D721Med (cell line): ENCODE measurements at regions not wholly inside any gene's neighbourhood (a gene's known extent, or its start where the extent isn't known, plus 50 kb on each side); places are given as distances from the start of the nearest gene placed in this dataset.

Experiments used
- DNase-seq: peaks from one replicate; pipeline ENCODE4 v3.0.0; 2011; ENCODE audit warnings: low spot score; ENCODE audit not compliant: insufficient read length
- FAIRE-seq: peaks from 2 replicates; lab custom pipeline; 2011; peaks lifted over from hg19 to GRCh38; lab: Jason Lieb, UNC
- TF ChIP-seq, protein P1 (sequence below): IDR thresholded peaks from 2 replicates; pipeline ENCODE4 v1.5.1; 2012; ENCODE audit warnings: mild to moderate bottlenecking, control low read depth; ENCODE audit not compliant: insufficient read depth; ENCODE audit errors: missing control alignments

DNA sequence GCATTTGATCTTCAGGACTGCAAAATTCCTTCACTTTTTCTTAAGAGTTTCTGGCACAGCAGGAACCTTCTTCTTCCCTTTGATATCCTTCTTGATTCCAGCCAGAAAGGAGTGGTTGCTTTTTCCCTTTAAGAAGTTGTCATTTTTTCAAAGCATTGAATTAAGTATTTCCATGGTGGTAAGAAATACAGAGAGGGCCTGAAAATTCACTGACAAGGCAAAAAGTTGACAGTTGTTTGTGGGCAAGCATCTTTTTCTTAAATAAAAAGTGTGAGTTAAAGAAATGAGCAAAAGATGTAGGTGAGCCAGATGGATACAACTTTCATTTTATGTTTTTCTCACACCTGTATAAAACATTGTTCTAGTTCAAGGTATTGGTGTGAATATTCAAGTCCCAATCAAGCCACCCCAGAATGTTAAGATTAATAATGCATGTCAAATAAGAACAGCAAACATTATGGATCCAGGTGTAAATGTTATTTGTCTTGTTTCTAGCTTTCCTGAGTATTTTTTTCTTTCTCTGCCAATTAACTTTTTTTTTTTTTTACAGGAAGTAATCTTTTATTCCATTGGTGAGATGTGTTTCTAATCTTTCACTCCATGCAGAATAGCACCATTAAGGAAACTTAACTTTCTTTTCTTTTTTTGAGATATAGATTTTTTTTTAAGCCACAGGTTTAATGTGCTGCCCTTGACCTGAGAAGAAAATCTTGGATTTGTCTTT lies 334.3 kb upstream of the SEMA3A start:
- TF ChIP-seq, protein P1, sequence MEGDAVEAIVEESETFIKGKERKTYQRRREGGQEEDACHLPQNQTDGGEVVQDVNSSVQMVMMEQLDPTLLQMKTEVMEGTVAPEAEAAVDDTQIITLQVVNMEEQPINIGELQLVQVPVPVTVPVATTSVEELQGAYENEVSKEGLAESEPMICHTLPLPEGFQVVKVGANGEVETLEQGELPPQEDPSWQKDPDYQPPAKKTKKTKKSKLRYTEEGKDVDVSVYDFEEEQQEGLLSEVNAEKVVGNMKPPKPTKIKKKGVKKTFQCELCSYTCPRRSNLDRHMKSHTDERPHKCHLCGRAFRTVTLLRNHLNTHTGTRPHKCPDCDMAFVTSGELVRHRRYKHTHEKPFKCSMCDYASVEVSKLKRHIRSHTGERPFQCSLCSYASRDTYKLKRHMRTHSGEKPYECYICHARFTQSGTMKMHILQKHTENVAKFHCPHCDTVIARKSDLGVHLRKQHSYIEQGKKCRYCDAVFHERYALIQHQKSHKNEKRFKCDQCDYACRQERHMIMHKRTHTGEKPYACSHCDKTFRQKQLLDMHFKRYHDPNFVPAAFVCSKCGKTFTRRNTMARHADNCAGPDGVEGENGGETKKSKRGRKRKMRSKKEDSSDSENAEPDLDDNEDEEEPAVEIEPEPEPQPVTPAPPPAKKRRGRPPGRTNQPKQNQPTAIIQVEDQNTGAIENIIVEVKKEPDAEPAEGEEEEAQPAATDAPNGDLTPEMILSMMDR: no peak
- DNase-seq (no peak), FAIRE-seq (no peak)

DNA sequence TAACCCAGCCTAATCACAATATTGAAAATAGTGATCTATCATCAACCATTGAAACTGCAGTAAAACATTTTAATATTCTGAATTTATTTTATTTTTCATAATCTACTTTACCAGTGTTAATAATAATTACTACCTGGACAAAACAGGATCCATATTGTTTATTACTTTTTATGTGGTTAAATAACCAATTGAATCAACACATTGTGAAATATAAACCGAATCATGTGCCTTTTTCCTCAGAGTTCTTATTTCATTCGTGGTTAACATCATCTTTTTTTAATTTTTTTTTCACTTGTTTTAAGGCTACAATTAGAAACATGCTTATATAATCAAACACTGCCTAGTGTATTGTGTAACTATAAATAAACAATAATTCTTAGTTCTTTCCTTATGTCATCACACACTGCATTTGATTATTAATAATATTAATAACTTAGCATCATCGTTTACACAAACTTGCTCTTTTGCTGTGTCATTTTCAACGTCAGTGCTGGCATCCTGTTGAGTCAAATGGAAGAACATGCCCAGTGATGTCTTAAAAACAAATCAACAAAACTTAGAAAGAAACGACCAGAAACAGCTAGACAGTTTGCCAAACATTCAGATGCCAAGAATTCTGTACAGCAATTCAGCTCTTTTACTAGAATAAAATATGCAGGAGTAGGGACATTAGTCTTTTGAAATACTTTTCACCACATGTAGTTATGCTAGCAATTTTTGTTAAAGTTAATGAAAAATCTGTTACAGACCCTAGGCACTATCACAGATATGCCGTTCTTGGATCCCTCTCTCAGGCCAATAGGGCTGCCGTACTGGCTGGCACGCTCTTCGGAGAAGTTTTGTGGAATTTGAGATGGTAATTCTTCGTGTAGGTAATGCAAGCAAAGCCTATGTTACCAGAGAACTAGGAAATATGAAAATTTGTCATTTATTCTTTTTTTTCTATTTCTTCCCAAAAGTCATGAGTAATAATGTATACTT lies 330.4 kb upstream of the SEMA3A start:
- FAIRE-seq: no peak
- TF ChIP-seq, protein P1: no peak
- DNase-seq: no peak

DNA sequence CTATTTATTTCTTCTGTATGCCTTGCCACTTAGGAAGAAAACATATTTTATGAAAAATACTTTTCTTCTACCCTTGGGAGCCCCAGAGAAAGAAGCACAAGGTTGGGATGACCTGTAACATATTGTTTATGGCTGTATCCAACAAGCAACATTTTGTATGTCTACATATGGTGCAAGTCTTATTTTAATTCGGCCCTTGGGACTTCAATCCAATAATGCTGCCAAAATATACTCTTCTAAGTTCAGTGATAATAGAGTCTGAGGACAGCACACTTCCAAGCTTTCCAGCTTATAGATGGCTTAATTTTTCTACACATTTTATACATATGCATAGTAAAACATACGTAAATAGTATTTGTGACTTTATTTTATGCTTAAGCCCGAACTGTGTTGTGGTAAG lies 318.5 kb upstream of the SEMA3A start:
- TF ChIP-seq, protein P1: no peak
- FAIRE-seq (no peak), DNase-seq (no peak)

DNA sequence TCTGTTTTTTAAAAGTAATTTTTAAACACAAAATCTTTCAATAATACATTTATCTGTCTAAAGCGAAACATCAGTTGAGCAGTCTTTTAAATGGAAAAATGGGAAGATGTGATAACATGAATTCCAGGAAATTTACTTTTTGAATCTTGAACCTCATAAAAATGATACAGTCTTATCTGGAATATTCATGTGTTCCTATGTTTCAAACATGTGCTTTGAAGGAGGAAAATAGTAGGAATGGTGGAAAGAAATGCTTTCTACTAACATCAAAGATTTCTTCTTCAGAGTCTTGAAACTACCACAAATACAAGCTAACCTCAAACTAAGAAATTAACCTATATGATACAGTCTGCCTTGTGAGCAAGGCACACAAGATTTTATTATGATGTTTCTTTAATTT lies 317.5 kb upstream of the SEMA3A start:
- DNase-seq: no peak
- no peak for FAIRE-seq
- TF ChIP-seq, protein P1: no peak

DNA sequence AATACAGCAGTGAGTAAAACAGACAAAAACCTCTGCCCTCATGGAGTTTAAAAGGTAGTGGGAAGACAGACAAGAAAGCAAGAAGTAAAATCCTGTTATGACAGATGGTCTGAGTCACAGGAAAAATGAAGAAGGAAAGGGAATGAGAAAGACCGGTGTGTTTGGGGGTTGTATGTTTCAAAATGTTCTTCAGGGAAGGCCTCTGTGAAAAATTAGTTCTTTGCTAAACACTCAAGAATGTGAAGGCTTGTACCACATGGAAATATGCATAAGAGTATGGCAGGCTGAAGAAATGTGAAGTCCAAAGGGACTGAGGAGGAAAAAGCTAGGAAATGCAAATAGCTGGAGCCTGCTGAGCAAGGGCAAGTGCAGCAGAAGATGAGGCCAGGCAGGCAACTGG lies 315.9 kb upstream of the SEMA3A start:
- TF ChIP-seq, protein P1: no peak
- DNase-seq (no peak), FAIRE-seq (no peak)

DNA sequence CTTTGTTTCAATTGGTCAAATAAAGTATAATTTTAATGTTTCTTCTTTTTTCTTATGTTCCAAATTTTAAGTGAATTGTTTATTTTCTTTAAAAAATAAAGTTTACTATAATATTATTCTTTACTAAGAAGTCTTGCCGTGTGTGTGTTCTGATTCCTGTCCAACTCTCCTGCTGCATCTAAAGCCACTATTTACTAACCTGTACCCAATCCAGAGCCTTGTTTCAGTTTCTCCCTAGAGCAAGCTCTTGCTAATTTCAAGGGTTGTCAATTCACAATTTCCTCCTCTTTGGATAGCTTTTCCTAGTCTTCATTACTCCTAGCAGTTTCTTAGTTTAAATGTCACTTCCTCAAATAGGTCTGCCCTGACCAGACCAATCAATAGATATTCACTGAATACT lies 314.9 kb upstream of the SEMA3A start:
- TF ChIP-seq, protein P1: no peak
- FAIRE-seq (no peak), DNase-seq (no peak)
